ENCODE measurements at regions not wholly inside any gene's neighbourhood (a gene's known extent, or its start where the extent isn't known, plus 50 kb on each side); places are given as distances from the start of the nearest gene placed in this dataset.

DNA sequence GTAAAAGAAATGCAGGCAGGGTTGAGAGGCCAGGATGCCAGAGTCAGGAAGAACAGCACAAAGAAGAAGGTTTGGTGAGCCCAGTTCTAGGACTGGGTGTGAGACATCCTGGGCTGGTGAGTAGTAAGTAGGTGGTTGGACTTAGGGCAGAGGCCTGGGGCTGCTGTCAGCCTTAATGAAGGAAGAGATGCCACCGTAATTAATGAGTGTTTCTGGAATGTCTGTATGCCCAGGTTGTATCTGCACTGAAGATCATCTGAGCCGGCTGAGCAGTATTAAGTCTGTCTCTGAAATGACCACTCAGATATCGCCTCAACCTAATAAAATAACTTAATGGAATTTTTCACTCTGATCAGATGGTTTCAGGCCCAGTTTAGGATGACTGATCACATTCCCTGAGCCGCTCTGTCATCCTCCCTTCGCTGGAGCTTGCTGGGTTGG, 532.9 kb upstream of the IL12A start:
- DNase-seq (ENCODE audit: low read depth in 2 of 2): peak in 1 of 2 donors; percentile 60
- Histone ChIP-seq H3K4me2 (ENCODE audit: extremely low read depth, insufficient read depth, low read length) (no peak overlapping the region), H3K79me2 (ENCODE audit: control insufficient read depth, insufficient read depth, low read length) (no peaks in the 10 kb centered on the region), H3K9ac (ENCODE audit: insufficient read depth, low read length) (no peak overlapping the region), H3K27me3 (ENCODE audit: control insufficient read depth, insufficient read depth, low read length) (no peaks in the 10 kb centered on the region), H3K27ac (ENCODE audit: insufficient read depth, low read length) (no peak overlapping the region), H3K36me3 (ENCODE audit: control insufficient read depth, insufficient read depth, low read length) (no peaks in the 10 kb centered on the region), H4K20me1 (ENCODE audit: control insufficient read depth, extremely low read depth, insufficient read depth, low read length) (no peaks in the 10 kb centered on the region), H3K4me1 (ENCODE audit: control insufficient read depth, extremely low read depth, insufficient read depth, low read length) (peaks cover 5% of the 10 kb centered on the region), H3K4me3 (replicated peaks in 1 of 4; ENCODE audit: control extremely low read depth in 1 of 4, insufficient read depth in 1 of 4, low read depth in 3 of 4, low read length in 4 of 4) (no peak overlapping the region), H2AFZ (ENCODE audit: low read length) (no peak overlapping the region), H3K9me3 (ENCODE audit: control insufficient read depth, insufficient read depth, low read depth, low read length) (no peaks in the 10 kb centered on the region)
- no peak for TF ChIP-seq EZH2 (IDR thresholded peaks at IDR 0.05; ENCODE audit: low read length, missing control alignments)
- TF ChIP-seq, protein P1, sequence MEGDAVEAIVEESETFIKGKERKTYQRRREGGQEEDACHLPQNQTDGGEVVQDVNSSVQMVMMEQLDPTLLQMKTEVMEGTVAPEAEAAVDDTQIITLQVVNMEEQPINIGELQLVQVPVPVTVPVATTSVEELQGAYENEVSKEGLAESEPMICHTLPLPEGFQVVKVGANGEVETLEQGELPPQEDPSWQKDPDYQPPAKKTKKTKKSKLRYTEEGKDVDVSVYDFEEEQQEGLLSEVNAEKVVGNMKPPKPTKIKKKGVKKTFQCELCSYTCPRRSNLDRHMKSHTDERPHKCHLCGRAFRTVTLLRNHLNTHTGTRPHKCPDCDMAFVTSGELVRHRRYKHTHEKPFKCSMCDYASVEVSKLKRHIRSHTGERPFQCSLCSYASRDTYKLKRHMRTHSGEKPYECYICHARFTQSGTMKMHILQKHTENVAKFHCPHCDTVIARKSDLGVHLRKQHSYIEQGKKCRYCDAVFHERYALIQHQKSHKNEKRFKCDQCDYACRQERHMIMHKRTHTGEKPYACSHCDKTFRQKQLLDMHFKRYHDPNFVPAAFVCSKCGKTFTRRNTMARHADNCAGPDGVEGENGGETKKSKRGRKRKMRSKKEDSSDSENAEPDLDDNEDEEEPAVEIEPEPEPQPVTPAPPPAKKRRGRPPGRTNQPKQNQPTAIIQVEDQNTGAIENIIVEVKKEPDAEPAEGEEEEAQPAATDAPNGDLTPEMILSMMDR (conservative IDR thresholded peaks at IDR 0.05 in 1 of 2, IDR thresholded peaks at IDR 0.05 in 1 of 2; ENCODE audit: low read depth in 1 of 2, low read length in 2 of 2): no peak

DNA sequence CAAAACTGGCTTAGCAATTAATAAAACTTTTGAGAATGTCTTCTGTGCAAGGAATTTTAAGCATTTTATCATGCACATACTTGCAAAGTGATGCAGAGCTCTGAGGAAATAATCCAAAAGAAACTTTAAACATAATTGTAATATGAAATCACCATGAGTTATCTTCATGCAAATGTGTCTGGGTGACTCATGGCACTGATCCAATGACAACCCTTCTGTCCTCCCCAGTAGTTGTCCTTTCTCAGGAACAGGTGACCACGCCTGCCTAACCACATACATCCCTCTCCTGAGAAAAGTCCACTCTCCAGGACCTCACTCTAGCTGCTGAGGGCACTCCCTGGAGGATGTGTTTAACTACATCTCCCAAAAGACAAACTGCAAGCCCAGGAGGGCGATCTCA, 530.6 kb upstream of the IL12A start:
- Histone ChIP-seq H3K4me3 (replicated peaks in 1 of 4; ENCODE audit: control extremely low read depth in 1 of 4, insufficient read depth in 1 of 4, low read depth in 3 of 4, low read length in 4 of 4) (no peak overlapping the region), H3K9ac (ENCODE audit: insufficient read depth, low read length) (no peak overlapping the region)

DNA sequence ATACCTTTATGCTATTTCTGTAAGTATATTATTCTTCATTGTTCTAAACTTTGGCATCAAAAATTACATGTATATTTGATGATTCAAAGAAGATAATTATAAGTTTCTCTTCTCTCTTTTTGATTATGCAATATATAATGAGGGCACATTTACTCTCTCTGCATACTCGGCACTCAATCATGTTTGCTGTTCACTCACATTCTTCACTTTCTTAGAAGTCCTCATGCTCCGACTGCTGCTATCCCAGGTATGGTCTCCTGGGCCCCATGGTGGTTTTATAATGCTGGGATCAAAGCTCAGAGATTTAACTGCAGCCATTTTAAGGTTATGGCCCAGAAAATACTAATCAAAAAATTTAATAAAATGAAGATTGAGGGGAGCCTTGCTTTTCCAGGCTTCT, 529.7 kb upstream of the IL12A start:
- no peaks in the 10 kb centered on the region for H3K36me3 ChIP-seq (ENCODE audit: control insufficient read depth, insufficient read depth, low read length)

More for the DNA sequence above, 530.6 kb upstream of the IL12A start:
- Histone ChIP-seq H3K36me3 (ENCODE audit: control insufficient read depth, insufficient read depth, low read length) (no peaks in the 10 kb centered on the region), H2AFZ (ENCODE audit: low read length) (peak overlapping the region; percentile 17), H3K27me3 (ENCODE audit: control insufficient read depth, insufficient read depth, low read length) (no peaks in the 10 kb centered on the region), H3K4me1 (ENCODE audit: control insufficient read depth, extremely low read depth, insufficient read depth, low read length) (peaks cover 5% of the 10 kb centered on the region), H4K20me1 (ENCODE audit: control insufficient read depth, extremely low read depth, insufficient read depth, low read length) (no peaks in the 10 kb centered on the region), H3K79me2 (ENCODE audit: control insufficient read depth, insufficient read depth, low read length) (no peaks in the 10 kb centered on the region), H3K27ac (ENCODE audit: insufficient read depth, low read length) (peak overlapping the region; percentile 43), H3K9me3 (ENCODE audit: control insufficient read depth, insufficient read depth, low read depth, low read length) (no peaks in the 10 kb centered on the region), H3K4me2 (ENCODE audit: extremely low read depth, insufficient read depth, low read length) (peak overlapping the region; percentile 48)
- peak; percentile 69 to 99 for DNase-seq (ENCODE audit: low read depth in 2 of 2)
- TF ChIP-seq EZH2 (IDR thresholded peaks at IDR 0.05; ENCODE audit: low read length, missing control alignments): no peak
- TF ChIP-seq, protein P1 (conservative IDR thresholded peaks at IDR 0.05 in 1 of 2, IDR thresholded peaks at IDR 0.05 in 1 of 2; ENCODE audit: low read depth in 1 of 2, low read length in 2 of 2): no peak

More for the DNA sequence above, 529.7 kb upstream of the IL12A start:
- H2AFZ ChIP-seq (ENCODE audit: low read length): no peak overlapping the region
- H4K20me1 ChIP-seq (ENCODE audit: control insufficient read depth, extremely low read depth, insufficient read depth, low read length): no peaks in the 10 kb centered on the region
- H3K27ac ChIP-seq (ENCODE audit: insufficient read depth, low read length): no peak overlapping the region
- H3K9ac ChIP-seq (ENCODE audit: insufficient read depth, low read length): no peak overlapping the region
- no peaks in the 10 kb centered on the region for H3K9me3 ChIP-seq (ENCODE audit: control insufficient read depth, insufficient read depth, low read depth, low read length)
- H3K79me2 ChIP-seq (ENCODE audit: control insufficient read depth, insufficient read depth, low read length): no peaks in the 10 kb centered on the region
- peaks cover 5% of the 10 kb centered on the region for H3K4me1 ChIP-seq (ENCODE audit: control insufficient read depth, extremely low read depth, insufficient read depth, low read length)
- H3K4me3 ChIP-seq (replicated peaks in 1 of 4; ENCODE audit: control extremely low read depth in 1 of 4, insufficient read depth in 1 of 4, low read depth in 3 of 4, low read length in 4 of 4): no peak overlapping the region
- no peaks in the 10 kb centered on the region for H3K27me3 ChIP-seq (ENCODE audit: control insufficient read depth, insufficient read depth, low read length)
- H3K4me2 ChIP-seq (ENCODE audit: extremely low read depth, insufficient read depth, low read length): no peak overlapping the region
- TF ChIP-seq, protein P1 (conservative IDR thresholded peaks at IDR 0.05 in 1 of 2, IDR thresholded peaks at IDR 0.05 in 1 of 2; ENCODE audit: low read depth in 1 of 2, low read length in 2 of 2): no peak
- no peak for TF ChIP-seq EZH2 (IDR thresholded peaks at IDR 0.05; ENCODE audit: low read length, missing control alignments)
- no peak for DNase-seq (ENCODE audit: low read depth in 2 of 2)
